Hepatocyte (in vitro differentiated cells): ENCODE measurements at regions not wholly inside any gene's neighbourhood (a gene's known extent, or its start where the extent isn't known, plus 50 kb on each side); places are given as distances from the start of the nearest gene placed in this dataset.

Experiments used
- EZH2 ChIP-seq: fragments of 200-600 bp; sonication (generic); IDR thresholded peaks from 2 replicates; pipeline ENCODE4 v1.6.1; 2016; ENCODE audit warnings: antibody characterized with exemption, mild to moderate bottlenecking, borderline replicate concordance
- EZH2phosphoT487 ChIP-seq: fragments of 200-600 bp; sonication (generic); IDR thresholded peaks from one replicate; pipeline ENCODE4 v1.6.1; 2018; ENCODE audit warnings: antibody characterized with exemption, mild to moderate bottlenecking, low read depth, moderate library complexity; ENCODE audit not compliant: unreplicated experiment, severe bottlenecking

- TF ChIP-seq EZH2 (no peak), EZH2phosphoT487 (no peak)
Measured at GRCh38 chr7:25356534-25357151, 128.4 kb upstream of the NPVF start.
